HepG2 (cell line): ENCODE measurements at regions not wholly inside any gene's neighbourhood (a gene's known extent, or its start where the extent isn't known, plus 50 kb on each side); places are given as distances from the start of the nearest gene placed in this dataset.

Experiments used
- ATAC-seq: fragments of 200-7000 bp; cut with Tn5 transposase; 3 replicates; pipeline ENCODE4 v1.9.1; 2020; ENCODE audit warnings: mild to moderate bottlenecking, moderate library complexity
- BruUV-seq: library from RNA; stranded (reverse); fragments of 400-500 nt; replicated peaks from 2 replicates; lab custom pipeline; 2021; lab: Mats Ljungman, UMichigan
- CTCF ChIA-PET: fragments of 300-600 bp; formaldehyde crosslinking; extraction: SDS; loops from one replicate; lab custom pipeline; 2021; ENCODE audit warnings: low total read pairs, inconsistent platforms, low intra/inter-chr PET ratio; lab: Yijun Ruan, JAX
- POLR2A ChIA-PET: fragments of 350-600 bp; sonication (Branson Sonifier 250); formaldehyde crosslinking; loops from one replicate; lab custom pipeline; 2020; ENCODE audit warnings: antibody characterized with exemption, inconsistent platforms; lab: Yijun Ruan, JAX
- DNase-seq: peaks from one replicate; pipeline ENCODE4 v3.0.0-alpha.2; 2015; ENCODE audit warnings: low spot score
- FAIRE-seq: peaks from 3 replicates; lab custom pipeline; 2011; peaks lifted over from hg19 to GRCh38; lab: Jason Lieb, UNC
- H2AFZ ChIP-seq: one replicate; pipeline ENCODE4 v1.6.1; 2011; ENCODE audit warnings: low read length, inconsistent platforms
- H3K27ac ChIP-seq: fragments of 300-600 bp; 3 replicates; pipeline ENCODE4 v1.8.0; 2011; ENCODE audit warnings: mixed run types, mild to moderate bottlenecking, mixed read lengths, low read length, inconsistent platforms; ENCODE audit not compliant: insufficient read depth; ENCODE audit errors: extremely low read length
- H3K27me3 ChIP-seq, 2 experiments: fragments of 200-600 bp in 1 of 2; 2 replicates in 1 of 2; 3 replicates in 1 of 2; pipeline versions ENCODE4 v1.6.0 to v1.8.0; 2011; ENCODE audit warnings: low read length in 2 of 2, mild to moderate bottlenecking in 2 of 2, moderate library complexity in 2 of 2, inconsistent platforms in 1 of 2; ENCODE audit not compliant: insufficient read depth in 2 of 2, control insufficient read depth in 1 of 2
- H3K36me3 ChIP-seq, 2 experiments: fragments of 200-600 bp in 1 of 2; replicated peaks in 1 of 2; 2 replicates in 1 of 2; 3 replicates in 1 of 2; pipeline versions ENCODE4 v1.5.1 to v1.8.0; 2011; ENCODE audit warnings: low read length in 2 of 2, inconsistent platforms in 1 of 2; ENCODE audit not compliant: insufficient read depth in 2 of 2, control insufficient read depth in 1 of 2
- H3K4me1 ChIP-seq: 2 replicates; pipeline ENCODE4 v1.5.1; 2012; ENCODE audit warnings: low read length, inconsistent platforms; ENCODE audit not compliant: insufficient read depth
- H3K4me2 ChIP-seq: 2 replicates; pipeline ENCODE4 v1.6.0; 2011; ENCODE audit warnings: low read depth, low read length, inconsistent platforms
- H3K4me3 ChIP-seq, 3 experiments: fragments of 200-600 bp in 1 of 3; sonication (generic), shearing (Covaris generic) in 1 of 3; replicated peaks in 1 of 3; 2 replicates each; pipeline ENCODE4 v1.5.1; 2011 to 2016; ENCODE audit warnings: low read length in 3 of 3, inconsistent platforms in 2 of 3, low read depth in 2 of 3, mild to moderate bottlenecking in 2 of 3, control low read depth in 1 of 3, mixed read lengths in 1 of 3; ENCODE audit not compliant: insufficient read depth in 1 of 3
- H3K79me2 ChIP-seq: one replicate; pipeline ENCODE4 v1.6.1; 2011; ENCODE audit warnings: low read length, inconsistent platforms; ENCODE audit not compliant: insufficient read depth
- H3K9ac ChIP-seq: 2 replicates; pipeline ENCODE4 v1.6.0; 2011; ENCODE audit warnings: mild to moderate bottlenecking, low read depth, low read length, inconsistent platforms; ENCODE audit not compliant: insufficient read depth
- H3K9me3 ChIP-seq: 2 replicates; pipeline ENCODE4 v1.5.1; 2012; ENCODE audit warnings: mild to moderate bottlenecking, low read length
- H4K20me1 ChIP-seq: 2 replicates; pipeline ENCODE4 v1.6.0; 2011; ENCODE audit warnings: inconsistent platforms, mild to moderate bottlenecking, low read length, moderate library complexity; ENCODE audit not compliant: insufficient read depth
- ARID4A ChIP-seq: sonication (generic); formaldehyde crosslinking; IDR thresholded peaks from 2 replicates; pipeline ENCODE4 v1.5.0; 2020; ENCODE audit warnings: mild to moderate bottlenecking, missing genetic modification reagents, borderline replicate concordance
- ELK4 ChIP-seq: sonication (generic); formaldehyde crosslinking; IDR thresholded peaks from 2 replicates; pipeline ENCODE4 v1.9.0; 2021; ENCODE audit warnings: missing genetic modification reagents, borderline replicate concordance
- GTF3A ChIP-seq: sonication (generic); formaldehyde crosslinking; conservative IDR thresholded peaks from 2 replicates; pipeline ENCODE4 v1.4.0; 2020; ENCODE audit warnings: mild to moderate bottlenecking, missing genetic modification reagents
- GZF1 ChIP-seq: sonication (generic); formaldehyde crosslinking; IDR thresholded peaks from 2 replicates; pipeline ENCODE4 v1.5.1; 2020; ENCODE audit warnings: mild to moderate bottlenecking, missing genetic modification reagents
- KAT7 ChIP-seq: IDR thresholded peaks from 2 replicates; pipeline ENCODE4 v1.6.1; 2018; ENCODE audit warnings: borderline replicate concordance, missing compliant biosample characterization
- MTERF4 ChIP-seq: sonication (generic); formaldehyde crosslinking; IDR thresholded peaks from 2 replicates; pipeline ENCODE4 v1.8.0; 2023; ENCODE audit warnings: mild to moderate bottlenecking, missing genetic modification reagents
- RERE ChIP-seq: IDR thresholded peaks from 2 replicates; pipeline ENCODE4 v1.6.1; 2016; ENCODE audit warnings: low read depth, missing genetic modification reagents, missing compliant biosample characterization
- SIN3B ChIP-seq: fragments of 150-350 bp; IDR thresholded peaks from 2 replicates; pipeline ENCODE4 v1.6.1; 2014; ENCODE audit warnings: low read length
- ZBTB46 ChIP-seq: sonication (generic); formaldehyde crosslinking; IDR thresholded peaks from 2 replicates; pipeline ENCODE4 v1.4.0; 2020; ENCODE audit warnings: mild to moderate bottlenecking, missing genetic modification reagents, borderline replicate concordance
- ZFP90 ChIP-seq: sonication (generic); formaldehyde crosslinking; IDR thresholded peaks from 2 replicates; pipeline ENCODE4 v1.8.0; 2022; ENCODE audit warnings: missing genetic modification reagents, mild to moderate bottlenecking, inconsistent platforms, borderline replicate concordance
- WGBS: methylation state at CpG from one replicate; pipeline ENCODE4 v1.1.6; 2017; ENCODE audit warnings: low lambda C conversion rate; 5-methylcytosine and 5-hydroxymethylcytosine counted together
- in situ Hi-C: cut with HindIII; loops from 2 replicates; pipeline ENCODE4 v1.10.0; 2017; ENCODE audit warnings: low pct_unique_long_range_greater_than_20kb; ENCODE audit not compliant: extremely low pct_ligation_motif_present
- intact Hi-C: fragments of 100-400 bp; cut with micrococcal nuclease; formaldehyde crosslinking; loops from one replicate; pipeline ENCODE4 v1.10.0; 2022; ENCODE audit not compliant: unreplicated experiment

- in situ Hi-C loops: no loop called here
- ATAC-seq: no peak
- WGBS: 2% methylated on average over 3 of the region's 3 CpGs
- no peak for TF ChIP-seq MTERF4 (CRISPR knock-in tag)
- no peak for TF ChIP-seq ZBTB46
- TF ChIP-seq SIN3B: no peak
- TF ChIP-seq ELK4 (CRISPR knock-in tag): no peak
- no peak for TF ChIP-seq ARID4A (CRISPR knock-in tag)
- no peak for TF ChIP-seq GZF1
- no peak for TF ChIP-seq RERE (CRISPR knock-in tag)
- TF ChIP-seq GTF3A: no peak
- TF ChIP-seq KAT7: no peak
- no peak for TF ChIP-seq ZFP90 (CRISPR knock-in tag)
Measured at GRCh38 chr1:112110031-112110430, 120.6 kb upstream of the KCND3 start.

More at GRCh38 chr1:112110031-112110430, 120.6 kb upstream of the KCND3 start:
- Histone ChIP-seq H3K27ac (no peak overlapping the region), H3K4me3 (no peak overlapping the region), H3K36me3 (no peaks in the 10 kb centered on the region), H3K4me2 (no peak overlapping the region), H4K20me1 (no peaks in the 10 kb centered on the region), H3K9ac (no peak overlapping the region), H3K27me3 (no peaks in the 10 kb centered on the region; a peak in 1 of 5 replicates), H3K9me3 (no peaks in the 10 kb centered on the region), H3K4me1 (no peaks in the 10 kb centered on the region), H2AFZ (no peak overlapping the region), H3K79me2 (no peaks in the 10 kb centered on the region)
- DNase-seq: no peak
- no peak for FAIRE-seq
- intact Hi-C loops: no loop called here
- POLR2A ChIA-PET: no interaction called here
- CTCF ChIA-PET: no interaction called here
- BruUV-seq: no TSS peak
